H1 (cell line): ENCODE measurements at regions not wholly inside any gene's neighbourhood (a gene's known extent, or its start where the extent isn't known, plus 50 kb on each side); places are given as distances from the start of the nearest gene placed in this dataset.

ENCODE experiments used
- CTCF ChIA-PET: fragments of 300-600 bp; sonication (Branson Sonifier 250); formaldehyde crosslinking; loops from one replicate; lab custom pipeline; 2021; ENCODE audit not compliant: partially characterized antibody; lab: Charles Lee
- POLR2A ChIA-PET: fragments of 300-600 bp; sonication (Branson Sonifier 250); formaldehyde crosslinking; loops from one replicate; lab custom pipeline; 2021; ENCODE audit warnings: inconsistent platforms; ENCODE audit not compliant: partially characterized antibody; lab: Charles Lee
- DNase-seq, 2 experiments: peaks; one replicate each; pipeline versions ENCODE4 v3.0.0 to v3.0.0-alpha.2; 2010 to 2022; ENCODE audit warnings: low spot score in 2 of 2, low read depth in 1 of 2, mixed read lengths in 1 of 2
- FAIRE-seq: peaks from 2 replicates; lab custom pipeline; 2011; peaks lifted over from hg19 to GRCh38; lab: Jason Lieb, UNC
- H2AFZ ChIP-seq: 2 replicates; pipeline ENCODE4 v1.8.1; 2012; ENCODE audit warnings: low read length, inconsistent platforms
- H2AK5ac ChIP-seq: 2 replicates; pipeline ENCODE4 v1.6.1; 2013; ENCODE audit warnings: low read depth, low read length
- H2BK120ac ChIP-seq: replicated peaks from 2 replicates; pipeline ENCODE3; 2013; ENCODE audit warnings: low read depth, low read length, inconsistent platforms
- H2BK12ac ChIP-seq: 2 replicates; pipeline ENCODE4 v1.6.1; 2013; ENCODE audit warnings: low read depth, low read length
- H2BK15ac ChIP-seq: 2 replicates; pipeline ENCODE4 v1.6.1; 2013; ENCODE audit warnings: low read length
- H2BK20ac ChIP-seq: 2 replicates; pipeline ENCODE4 v1.6.1; 2013; ENCODE audit warnings: low read length
- H2BK5ac ChIP-seq: 2 replicates; pipeline ENCODE4 v1.6.1; 2013; ENCODE audit warnings: low read depth, low read length
- H3K14ac ChIP-seq: 2 replicates; pipeline ENCODE4 v1.6.1; 2013; ENCODE audit warnings: inconsistent platforms; ENCODE audit not compliant: insufficient read length
- H3K18ac ChIP-seq: 2 replicates; pipeline ENCODE4 v1.6.1; 2013; ENCODE audit warnings: low read length; ENCODE audit errors: extremely low read depth
- H3K23ac ChIP-seq: 2 replicates; pipeline ENCODE4 v1.6.1; 2013; ENCODE audit warnings: inconsistent platforms; ENCODE audit not compliant: insufficient read length
- H3K23me2 ChIP-seq: 2 replicates; pipeline ENCODE4 v1.6.1; 2013; ENCODE audit warnings: low read depth, low read length
- H3K27ac ChIP-seq: 2 replicates; pipeline ENCODE4 v1.6.1; 2011; ENCODE audit warnings: low read depth, low read length, inconsistent platforms
- H3K27me3 ChIP-seq, 4 experiments: replicated peaks in 1 of 4; 1 replicate in 1 of 4; 2 replicates in 3 of 4; pipeline versions ENCODE4 v1.6.1 to v1.8.1; 2011 to 2013; ENCODE audit warnings: low read length in 3 of 4, mild to moderate bottlenecking in 3 of 4, inconsistent platforms in 2 of 4, mixed read lengths in 2 of 4, moderate library complexity in 1 of 4; ENCODE audit not compliant: control insufficient read depth in 3 of 4, insufficient read depth in 3 of 4; ENCODE audit errors: extremely low read depth in 1 of 4
- H3K36me3 ChIP-seq, 4 experiments: 2 replicates each; pipeline versions ENCODE4 v1.6.1 to v1.8.1; 2011 to 2013; ENCODE audit warnings: mild to moderate bottlenecking in 4 of 4, low read length in 3 of 4, moderate library complexity in 2 of 4, control low read depth in 1 of 4, inconsistent platforms in 1 of 4; ENCODE audit not compliant: insufficient read depth in 4 of 4, control insufficient read depth in 2 of 4
- H3K4ac ChIP-seq: replicated peaks from 2 replicates; pipeline ENCODE3; 2013; ENCODE audit warnings: low read length, low read depth, mixed read lengths, inconsistent platforms; ENCODE audit not compliant: insufficient read length
- H3K4me1 ChIP-seq, 4 experiments: replicated peaks in 1 of 4; 1 replicate in 1 of 4; 2 replicates in 3 of 4; pipeline versions ENCODE4 v1.6.1 to v1.8.1; 2011 to 2013; ENCODE audit warnings: low read length in 3 of 4, inconsistent platforms in 2 of 4, mixed read lengths in 1 of 4; ENCODE audit not compliant: insufficient read depth in 4 of 4, control insufficient read depth in 3 of 4
- H3K4me2 ChIP-seq, 2 experiments: 2 replicates each; pipeline versions ENCODE4 v1.6.1 to v1.8.1; 2011 to 2013; ENCODE audit warnings: low read depth in 2 of 2, low read length in 2 of 2, control low read depth in 1 of 2, inconsistent platforms in 1 of 2, mild to moderate bottlenecking in 1 of 2; ENCODE audit not compliant: insufficient read depth in 1 of 2
- H3K4me3 ChIP-seq, 4 experiments: fragments of 200-600, 300-600 bp in 1 of 4; sonication (generic), shearing (Covaris generic), sonication (Bioruptor Twin) in 1 of 4; 2 replicates each; pipeline versions ENCODE4 v1.5.1 to v1.8.1; 2011 to 2016; ENCODE audit warnings: low read length in 4 of 4, low read depth in 3 of 4, control low read depth in 2 of 4, inconsistent platforms in 2 of 4, mild to moderate bottlenecking in 2 of 4, mixed read lengths in 1 of 4, moderate library complexity in 1 of 4; ENCODE audit not compliant: insufficient read depth in 2 of 4; ENCODE audit errors: extremely low read depth in 1 of 4
- H3K56ac ChIP-seq: replicated peaks from 2 replicates; pipeline ENCODE3; 2013; ENCODE audit warnings: low read depth, mild to moderate bottlenecking, mixed read lengths, low read length, inconsistent platforms; ENCODE audit not compliant: insufficient read length
- H3K79me1 ChIP-seq: 2 replicates; pipeline ENCODE4 v1.6.1; 2013; ENCODE audit warnings: low read depth, low read length, control low read depth
- H3K79me2 ChIP-seq, 2 experiments: 2 replicates each; pipeline versions ENCODE4 v1.6.1 to v1.8.1; 2012 to 2013; ENCODE audit warnings: low read length in 2 of 2, mild to moderate bottlenecking in 2 of 2, inconsistent platforms in 1 of 2; ENCODE audit not compliant: insufficient read depth in 2 of 2, control insufficient read depth in 1 of 2
- H3K9ac ChIP-seq, 4 experiments: replicated peaks in 1 of 4; 1 replicate in 1 of 4; 2 replicates in 3 of 4; pipeline versions ENCODE4 v1.6.1 to v1.8.1; 2011 to 2013; ENCODE audit warnings: low read depth in 3 of 4, low read length in 3 of 4, control low read depth in 2 of 4, mild to moderate bottlenecking in 2 of 4, moderate library complexity in 2 of 4, inconsistent platforms in 1 of 4; ENCODE audit errors: extremely low read depth in 1 of 4
- H3K9me3 ChIP-seq, 2 experiments: 2 replicates each; pipeline versions ENCODE4 v1.6.1 to v1.8.1; 2012 to 2013; ENCODE audit warnings: mild to moderate bottlenecking in 2 of 2, moderate library complexity in 2 of 2, control low read depth in 1 of 2, inconsistent platforms in 1 of 2, low read depth in 1 of 2, low read length in 1 of 2, mixed read lengths in 1 of 2; ENCODE audit not compliant: insufficient read depth in 2 of 2
- H4K20me1 ChIP-seq, 2 experiments: replicated peaks in 1 of 2; 2 replicates each; pipeline versions ENCODE3 to v1.8.1; 2011 to 2013; ENCODE audit warnings: inconsistent platforms in 2 of 2, low read length in 2 of 2, mild to moderate bottlenecking in 1 of 2; ENCODE audit not compliant: insufficient read depth in 2 of 2, control insufficient read depth in 1 of 2
- H4K5ac ChIP-seq: 2 replicates; pipeline ENCODE4 v1.6.1; 2013; ENCODE audit warnings: low read length, low read depth, mixed read lengths, inconsistent platforms; ENCODE audit not compliant: insufficient read length
- H4K8ac ChIP-seq: 2 replicates; pipeline ENCODE4 v1.8.0; 2013; ENCODE audit warnings: mild to moderate bottlenecking, moderate library complexity, low read length, inconsistent platforms; ENCODE audit not compliant: insufficient read depth; ENCODE audit errors: extremely low read depth
- H4K91ac ChIP-seq: replicated peaks from 2 replicates; pipeline ENCODE3; 2013; ENCODE audit warnings: low read length, mixed read lengths, inconsistent platforms; ENCODE audit not compliant: insufficient read length
- CHD2 ChIP-seq: IDR thresholded peaks from 2 replicates; pipeline ENCODE4 v1.6.1; 2012; ENCODE audit warnings: low read length, improper control_type of control experiment
- CTBP2 ChIP-seq: IDR thresholded peaks from 2 replicates; pipeline ENCODE4 v1.7.0; 2011; ENCODE audit warnings: borderline replicate concordance, mild to moderate bottlenecking, moderate library complexity, mixed read lengths, low read length; ENCODE audit not compliant: insufficient read depth, insufficient read length
- EZH2 ChIP-seq: fragments of 200-600 bp; sonication (generic); IDR thresholded peaks from 2 replicates; pipeline ENCODE4 v1.7.1; 2012; ENCODE audit warnings: low read depth, mild to moderate bottlenecking, moderate library complexity, low read length, inconsistent platforms; ENCODE audit not compliant: severe bottlenecking
- FOSL1 ChIP-seq: IDR thresholded peaks from 2 replicates; pipeline ENCODE4 v1.6.1; 2011; ENCODE audit warnings: mild to moderate bottlenecking, low read depth, low read length, moderate library complexity; ENCODE audit not compliant: insufficient read depth
- HDAC2 ChIP-seq, 2 experiments: fragments of 300-600 bp in 1 of 2; sonication (generic) in 1 of 2; IDR thresholded peaks; 2 replicates each; pipeline ENCODE4 v1.6.1; 2011 to 2012; ENCODE audit warnings: low read depth in 2 of 2, low read length in 2 of 2, mild to moderate bottlenecking in 2 of 2, moderate library complexity in 2 of 2, borderline replicate concordance in 1 of 2, inconsistent platforms in 1 of 2
- KDM5A ChIP-seq: fragments of 200-600 bp; IDR thresholded peaks from 2 replicates; pipeline ENCODE4 v1.7.1; 2012; ENCODE audit warnings: mild to moderate bottlenecking, low read length, inconsistent platforms, mixed read lengths
- NRF1 ChIP-seq: IDR thresholded peaks from 2 replicates; pipeline ENCODE4 v1.6.1; 2011; ENCODE audit warnings: mild to moderate bottlenecking, low read depth, low read length, improper control_type of control experiment
- POU5F1 ChIP-seq: IDR thresholded peaks from 2 replicates; pipeline ENCODE4 v1.6.1; 2011; ENCODE audit warnings: low read depth, mild to moderate bottlenecking, low read length, moderate library complexity
- RFX5 ChIP-seq: IDR thresholded peaks from 2 replicates; pipeline ENCODE4 v1.6.1; 2011; ENCODE audit warnings: low read depth, low read length, improper control_type of control experiment, borderline replicate concordance
- TEAD4 ChIP-seq: IDR thresholded peaks from 2 replicates; pipeline ENCODE4 v1.6.1; 2012; ENCODE audit warnings: low read depth, low read length, inconsistent platforms, mixed read lengths
- YY1 ChIP-seq: IDR thresholded peaks from 2 replicates; pipeline ENCODE4 v1.6.1; 2011; ENCODE audit warnings: low read depth, mild to moderate bottlenecking, low read length
- WGBS, 2 experiments: shearing (Covaris generic) in 1 of 2; methylation state at CpG; one replicate each; pipeline versions ENCODE4 v1.1.6 to v1.1.7; 2013 to 2015; ENCODE audit warnings: low lambda C conversion rate in 2 of 2, mixed read lengths in 2 of 2, inconsistent platforms in 1 of 2, low coverage in 1 of 2, missing lambda C conversion rate in 1 of 2; ENCODE audit not compliant: insufficient replicate concordance in 2 of 2, insufficient coverage in 1 of 2, insufficient read length in 1 of 2; ENCODE audit errors: extremely low coverage in 1 of 2, missing lambda C conversion rate in 1 of 2; 5-methylcytosine and 5-hydroxymethylcytosine counted together
- TF ChIP-seq, protein P1 (sequence below): IDR thresholded peaks from 2 replicates; pipeline ENCODE4 v1.6.1; 2012; ENCODE audit warnings: inconsistent platforms

DNA sequence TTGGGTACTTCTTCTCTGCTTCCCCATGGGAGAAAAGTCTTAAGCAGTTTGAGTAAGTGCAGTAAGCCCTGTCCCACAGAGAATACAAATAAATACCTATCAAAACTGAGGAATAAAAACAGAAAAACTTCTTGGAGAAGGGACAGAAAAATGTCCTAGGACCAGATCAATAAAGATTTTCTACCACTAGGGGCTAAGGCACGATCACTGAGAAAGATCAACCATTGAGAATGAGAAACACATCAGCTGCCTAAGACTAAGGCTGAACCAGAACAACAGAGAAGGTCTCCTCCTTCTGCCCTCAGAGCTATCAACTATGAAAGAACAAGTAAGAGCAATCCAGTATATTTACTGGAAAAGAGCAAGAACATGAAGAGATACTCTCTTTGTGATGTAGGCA lies 763.6 kb upstream of the LRRTM1 start:
- no peak overlapping the region for H3K56ac ChIP-seq
- H3K27me3 ChIP-seq: no peaks in the 10 kb centered on the region
- no peak overlapping the region for H3K9ac ChIP-seq
- H3K79me2 ChIP-seq: no peaks in the 10 kb centered on the region
- H3K79me1 ChIP-seq: no peaks in the 10 kb centered on the region
- no peak overlapping the region for H2AK5ac ChIP-seq
- DNase-seq: no peak
- 100% methylated on average over 1 of the region's 1 CpG; no CpG with 5 or more reads in 1 of the 2 experiments for WGBS, 2 experiments
- H2BK120ac ChIP-seq: no peak overlapping the region
- H3K9me3 ChIP-seq: no peaks in the 10 kb centered on the region
- H3K23ac ChIP-seq: no peak overlapping the region
- H4K91ac ChIP-seq: no peak overlapping the region
- CTCF ChIA-PET: interaction anchor here (0.7 to 1.5 kb wide), 5 partner anchors 8 to 451 kb away, joined by 3 to 14 read pairs (median 3); no protein-coding TSS in a partner anchor
- no peak overlapping the region for H2BK12ac ChIP-seq
- H3K23me2 ChIP-seq: no peaks in the 10 kb centered on the region
- no peaks in the 10 kb centered on the region for H3K36me3 ChIP-seq
- POLR2A ChIA-PET: no interaction called here
- no peak overlapping the region for H3K27ac ChIP-seq
- no peak overlapping the region for H2BK5ac ChIP-seq
- no peak overlapping the region for H4K8ac ChIP-seq
- H3K18ac ChIP-seq: no peak overlapping the region
- no peak overlapping the region for H3K4ac ChIP-seq
- no peak overlapping the region for H2AFZ ChIP-seq
- peaks cover 0 to 2% (median 0%) of the 10 kb centered on the region in 4 experiments; a peak in 1 of 7 replicates for H3K4me1 ChIP-seq
- H3K4me2 ChIP-seq: no peak overlapping the region
- no peak for FAIRE-seq
- no peak overlapping the region for H3K4me3 ChIP-seq
- H4K5ac ChIP-seq: no peak overlapping the region
- H2BK20ac ChIP-seq: no peak overlapping the region
- no peak overlapping the region for H2BK15ac ChIP-seq
- H3K14ac ChIP-seq: no peak overlapping the region
- H4K20me1 ChIP-seq: no peaks in the 10 kb centered on the region
- TF ChIP-seq HDAC2 (IDR thresholded peaks at IDR 0.05; ENCODE audit: borderline replicate concordance in 1 of 2, low read depth in 2 of 2, low read length in 2 of 2) (no peak), CTBP2 (no peak), YY1 (no peak), POU5F1 (no peak), RFX5 (no peak), EZH2 (no peak), FOSL1 (no peak), NRF1 (no peak), TEAD4 (no peak), KDM5A (no peak), CHD2 (no peak)
- TF ChIP-seq, protein P1, sequence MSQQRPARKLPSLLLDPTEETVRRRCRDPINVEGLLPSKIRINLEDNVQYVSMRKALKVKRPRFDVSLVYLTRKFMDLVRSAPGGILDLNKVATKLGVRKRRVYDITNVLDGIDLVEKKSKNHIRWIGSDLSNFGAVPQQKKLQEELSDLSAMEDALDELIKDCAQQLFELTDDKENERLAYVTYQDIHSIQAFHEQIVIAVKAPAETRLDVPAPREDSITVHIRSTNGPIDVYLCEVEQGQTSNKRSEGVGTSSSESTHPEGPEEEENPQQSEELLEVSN: no peak
